Activated T-helper 1 cell treated with anti-CD3 and anti-CD28 coated beads, Interleukin-2, amount 50 U/mL, for 16 hours (primary cell): ENCODE measurements at regions not wholly inside any gene's neighbourhood (a gene's known extent, or its start where the extent isn't known, plus 50 kb on each side); places are given as distances from the start of the nearest gene placed in this dataset.

Experiments
- DNase-seq, 2 donors: peaks; one replicate each; pipeline ENCODE4 v3.0.0-alpha.2; 2020; ENCODE audit warnings: low read depth in 1 of 2, low spot score in 1 of 2

GRCh38 chr1:99163671-99164070, 100.6 kb upstream of the PLPPR4 start:
- DNase-seq: no peak

GRCh38 chr1:99170516-99170915, 93.8 kb upstream of the PLPPR4 start:
- no peak for DNase-seq

- DNase-seq: no peak
Observed at GRCh38 chr1:99171184-99171813, 93.0 kb upstream of the PLPPR4 start.

- no peak for DNase-seq
Observed at GRCh38 chr1:99173282-99173681, 91.0 kb upstream of the PLPPR4 start.

GRCh38 chr1:99173900-99174299, 90.4 kb upstream of the PLPPR4 start:
- no peak for DNase-seq

- no peak for DNase-seq
Observed at GRCh38 chr1:99176753-99177152, 87.5 kb upstream of the PLPPR4 start.

GRCh38 chr1:99177465-99177864, 86.8 kb upstream of the PLPPR4 start:
- DNase-seq: no peak

GRCh38 chr1:99180343-99180808, 83.9 kb upstream of the PLPPR4 start:
- DNase-seq: peak in 1 of 2 donors; percentile 36

- no peak for DNase-seq
Observed at GRCh38 chr1:99180915-99181314, 83.4 kb upstream of the PLPPR4 start.

GRCh38 chr1:99181892-99182291, 82.4 kb upstream of the PLPPR4 start:
- no peak for DNase-seq

GRCh38 chr1:99185196-99185595, 79.1 kb upstream of the PLPPR4 start:
- no peak for DNase-seq

- DNase-seq: no peak
Observed at GRCh38 chr1:99193431-99193830, 70.9 kb upstream of the PLPPR4 start.

- no peak for DNase-seq
Observed at GRCh38 chr1:99198393-99198792, 65.9 kb upstream of the PLPPR4 start.

- DNase-seq: no peak
Observed at GRCh38 chr1:99207216-99207615, 57.1 kb upstream of the PLPPR4 start.
